NCI-H345 (cell line): ENCODE measurements at regions not wholly inside any gene's neighbourhood (a gene's known extent, or its start where the extent isn't known, plus 50 kb on each side); places are given as distances from the start of the nearest gene placed in this dataset.
"Not testable (repeated sequence)": the region's sequence is repeated elsewhere in the genome, so short reads cannot be mapped to it uniquely, and the experiment has no call there.

ENCODE experiments used
- DNase-seq: peaks from one replicate; lab custom pipeline; 2025; lab: John Stamatoyannopoulos, UW

GRCh38 chr6:78505178-78505577 lies 362.2 kb upstream of the IRAK1BP1 start:
- DNase-seq: no peak

GRCh38 chr6:78511009-78511408 lies 356.3 kb upstream of the IRAK1BP1 start:
- DNase-seq: no peak

GRCh38 chr6:78513856-78514255 lies 353.5 kb upstream of the IRAK1BP1 start:
- DNase-seq: no peak

GRCh38 chr6:78515271-78515670 lies 352.1 kb upstream of the IRAK1BP1 start:
- DNase-seq: no peak

GRCh38 chr6:78517399-78517798 lies 350.0 kb upstream of the IRAK1BP1 start:
- DNase-seq: no peak

DNA sequence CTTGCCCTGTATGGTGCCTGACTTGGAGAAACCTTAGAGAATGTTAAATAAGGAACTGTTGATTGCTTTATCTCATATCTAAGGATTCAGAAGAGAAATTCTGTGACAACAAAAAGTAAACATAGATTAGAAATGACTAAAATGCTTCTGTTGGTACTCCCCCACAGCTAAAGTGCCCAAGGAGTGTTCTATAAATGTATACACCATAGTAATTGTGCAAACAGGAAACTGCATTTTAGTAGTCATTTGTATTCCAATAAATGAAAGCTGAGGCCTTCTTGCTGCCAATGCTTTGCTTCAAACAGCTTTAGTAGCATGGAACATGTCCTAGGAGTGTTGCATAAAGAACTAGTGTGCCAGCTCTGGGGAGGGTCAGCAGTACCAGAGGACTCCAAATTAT lies 343.7 kb upstream of the IRAK1BP1 start:
- no peak for DNase-seq

GRCh38 chr6:78525976-78526375 lies 341.4 kb upstream of the IRAK1BP1 start:
- no peak for DNase-seq

- no peak for DNase-seq
Observed at GRCh38 chr6:78526432-78526831, 340.9 kb upstream of the IRAK1BP1 start.

DNA sequence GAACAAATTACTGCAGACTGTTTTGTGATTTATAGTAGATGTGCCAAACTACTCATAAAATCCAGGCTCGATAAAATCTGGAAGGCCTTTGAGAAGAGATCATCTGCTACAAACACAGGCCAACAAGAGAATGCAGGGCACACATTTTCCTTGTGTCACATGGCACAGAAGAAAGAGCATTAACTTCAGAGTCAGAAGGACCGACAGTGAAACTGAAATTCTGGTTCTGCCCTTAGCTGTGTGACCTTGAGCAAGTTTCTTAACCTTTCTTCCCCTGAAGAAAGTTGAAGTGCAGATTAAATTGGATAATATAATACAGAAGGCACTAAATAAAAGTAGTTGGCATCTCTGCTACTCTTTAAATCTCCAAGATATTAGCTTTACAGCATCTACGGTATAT lies 338.4 kb upstream of the IRAK1BP1 start:
- DNase-seq: no peak

GRCh38 chr6:78530208-78530607 lies 337.1 kb upstream of the IRAK1BP1 start:
- no peak for DNase-seq

- DNase-seq: no peak
Observed at GRCh38 chr6:78533426-78533825, 333.9 kb upstream of the IRAK1BP1 start.

GRCh38 chr6:78533876-78534275 lies 333.5 kb upstream of the IRAK1BP1 start:
- no peak for DNase-seq

- DNase-seq: no peak
Observed at GRCh38 chr6:78538002-78538401, 329.3 kb upstream of the IRAK1BP1 start.

GRCh38 chr6:78547636-78548035 lies 319.7 kb upstream of the IRAK1BP1 start:
- DNase-seq: not testable (repeated sequence)

DNA sequence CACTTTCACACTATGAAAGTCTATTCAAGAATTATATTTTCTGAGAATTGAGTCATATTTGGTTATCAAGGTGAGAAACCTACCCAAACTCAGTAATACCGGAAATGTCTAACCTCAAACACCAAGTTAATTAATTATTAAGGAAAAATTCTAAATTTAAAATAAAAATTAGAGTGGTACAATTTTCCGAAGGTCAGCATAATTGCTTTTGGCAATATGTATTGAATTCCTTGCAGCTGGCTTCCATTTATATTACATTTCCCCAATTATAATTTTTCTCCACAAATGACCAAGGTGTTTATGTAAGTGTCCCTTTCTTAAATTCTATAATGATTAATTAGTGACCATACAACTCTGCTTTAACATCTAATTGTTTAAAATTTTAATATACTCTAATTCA lies 316.0 kb upstream of the IRAK1BP1 start:
- DNase-seq: no peak

DNA sequence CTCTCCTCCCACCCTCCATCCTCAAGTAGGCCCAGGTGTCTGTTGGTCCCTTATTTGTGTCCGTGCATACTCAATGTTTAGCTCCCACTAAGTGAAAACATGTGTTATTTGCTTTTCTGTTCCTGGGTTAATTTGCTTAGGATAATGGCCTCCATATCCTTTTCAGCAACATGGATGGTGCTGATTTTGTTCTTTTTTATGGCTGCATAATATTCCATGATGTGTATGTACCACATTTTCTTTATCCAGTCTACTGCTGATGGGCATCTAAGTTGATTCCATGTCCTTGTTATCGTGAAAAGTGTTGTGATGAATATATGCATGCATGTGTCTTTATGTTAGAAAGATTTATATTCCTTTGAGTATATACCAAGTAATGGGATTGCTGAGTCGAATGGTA lies 314.9 kb upstream of the IRAK1BP1 start:
- no peak for DNase-seq

- DNase-seq: no peak
Observed at GRCh38 chr6:78554341-78554740, 313.0 kb upstream of the IRAK1BP1 start.

DNA sequence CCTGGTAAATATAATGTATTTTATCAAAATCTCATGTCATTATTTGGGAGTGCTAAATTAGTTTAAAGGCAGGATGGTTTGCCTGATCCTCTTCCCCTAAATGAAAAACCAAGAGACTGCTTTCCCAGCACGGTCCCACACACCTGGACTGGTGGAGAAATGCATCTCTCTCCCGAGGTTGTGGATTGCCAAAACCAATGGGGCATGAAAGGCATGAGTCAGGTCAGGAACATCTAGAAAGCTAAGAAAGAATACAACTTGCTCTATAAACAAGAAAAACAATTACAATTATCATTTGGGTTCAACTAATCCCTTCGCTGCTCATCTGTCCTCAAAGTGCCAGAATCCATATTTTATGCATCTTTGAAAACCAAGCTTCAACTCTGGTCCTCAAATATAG lies 308.3 kb upstream of the IRAK1BP1 start:
- no peak for DNase-seq

DNA sequence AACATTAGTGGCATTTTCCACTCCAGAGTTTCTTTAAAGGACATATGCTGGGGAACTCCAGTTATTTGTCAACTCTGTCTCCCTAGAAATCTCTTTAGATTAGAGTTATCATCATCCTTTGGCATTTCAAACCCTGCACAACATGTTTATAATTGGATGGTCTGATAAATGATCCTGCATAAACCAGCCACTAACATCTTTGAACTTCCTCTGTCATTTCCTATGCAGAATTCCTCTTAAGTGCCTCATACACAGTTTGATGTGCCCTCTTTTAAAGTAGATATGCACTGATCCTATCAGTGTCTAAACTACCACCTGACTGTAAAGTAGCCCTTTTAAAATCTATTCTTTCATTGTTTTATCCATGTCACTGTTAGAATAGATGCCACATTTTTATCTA lies 306.3 kb upstream of the IRAK1BP1 start:
- no peak for DNase-seq

DNA sequence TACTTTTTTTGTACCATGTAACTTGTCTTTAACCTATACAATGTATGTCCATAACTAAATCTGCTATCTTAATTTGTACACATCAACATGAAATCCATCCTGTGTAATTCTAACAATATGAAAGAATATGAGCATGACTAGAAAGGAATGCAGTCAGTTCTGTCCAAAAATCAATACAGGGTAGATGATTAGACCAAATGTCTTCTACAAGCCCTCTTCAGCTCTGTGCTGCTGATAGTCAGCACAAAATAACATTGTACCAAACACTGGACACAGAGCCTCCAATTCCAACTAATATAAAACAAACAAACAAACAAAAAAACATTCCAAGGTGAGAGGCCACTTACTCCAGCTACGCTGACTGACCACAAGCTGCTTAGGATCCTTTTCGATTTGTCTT lies 301.4 kb upstream of the IRAK1BP1 start:
- DNase-seq: no peak

DNA sequence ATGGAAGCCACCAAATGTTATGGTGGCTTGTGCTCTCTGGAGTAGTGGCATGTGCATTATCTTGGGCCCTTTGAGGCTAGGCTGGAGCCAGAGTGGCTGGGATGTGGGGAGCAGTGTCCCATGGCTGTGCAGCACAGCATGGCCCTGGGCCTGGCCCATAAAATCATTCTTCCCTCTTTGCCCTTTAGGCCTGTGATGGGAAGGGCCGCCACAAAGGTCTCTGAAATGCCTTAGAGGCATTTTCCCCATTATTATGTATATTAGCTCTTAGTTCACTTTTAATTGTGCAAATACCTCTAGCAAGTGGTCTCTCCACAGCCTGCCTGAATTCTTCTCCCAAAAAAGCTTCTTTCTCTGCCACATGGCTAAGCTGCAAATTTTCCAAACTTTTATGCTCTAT lies 297.3 kb upstream of the IRAK1BP1 start:
- DNase-seq: no peak

DNA sequence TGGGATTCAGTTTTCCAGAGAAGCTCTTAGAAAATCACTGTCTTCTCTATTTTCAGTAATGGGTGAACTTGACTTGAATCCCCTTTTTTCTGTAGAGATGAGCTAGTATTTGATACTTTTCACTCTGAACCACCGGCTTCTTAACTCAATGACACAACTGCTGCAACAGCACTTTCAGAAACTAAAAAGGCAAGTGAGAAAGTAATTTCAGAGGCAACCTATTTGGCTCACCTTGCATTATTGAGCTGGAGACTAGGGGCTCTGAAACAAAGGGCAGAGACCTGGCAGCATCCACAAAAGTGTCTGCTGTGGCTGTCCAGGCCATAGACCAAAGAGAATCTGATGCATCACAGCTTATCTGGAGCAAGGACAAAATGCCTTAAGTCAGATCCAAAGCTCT lies 289.8 kb upstream of the IRAK1BP1 start:
- DNase-seq: no peak

DNA sequence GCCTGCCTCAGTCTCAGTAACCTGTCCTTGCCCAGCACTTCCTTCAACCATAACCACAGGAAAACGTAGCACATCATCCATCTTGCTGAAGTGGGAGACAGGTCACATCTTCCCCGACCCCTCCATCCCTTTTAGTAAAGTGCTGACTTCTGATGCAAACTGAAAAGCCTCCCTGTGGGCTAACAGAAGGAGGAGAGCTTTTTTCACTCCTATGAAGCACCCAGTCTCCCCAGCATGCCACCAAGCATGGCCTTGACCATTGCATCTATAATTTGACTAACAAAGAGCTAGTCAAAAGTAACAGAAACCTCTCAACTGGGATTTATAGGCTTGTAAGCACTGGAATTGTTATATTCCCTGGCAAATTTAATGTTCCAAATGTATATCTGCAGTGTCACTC lies 288.9 kb upstream of the IRAK1BP1 start:
- no peak for DNase-seq

GRCh38 chr6:78580923-78581322 lies 286.4 kb upstream of the IRAK1BP1 start:
- DNase-seq: no peak

DNA sequence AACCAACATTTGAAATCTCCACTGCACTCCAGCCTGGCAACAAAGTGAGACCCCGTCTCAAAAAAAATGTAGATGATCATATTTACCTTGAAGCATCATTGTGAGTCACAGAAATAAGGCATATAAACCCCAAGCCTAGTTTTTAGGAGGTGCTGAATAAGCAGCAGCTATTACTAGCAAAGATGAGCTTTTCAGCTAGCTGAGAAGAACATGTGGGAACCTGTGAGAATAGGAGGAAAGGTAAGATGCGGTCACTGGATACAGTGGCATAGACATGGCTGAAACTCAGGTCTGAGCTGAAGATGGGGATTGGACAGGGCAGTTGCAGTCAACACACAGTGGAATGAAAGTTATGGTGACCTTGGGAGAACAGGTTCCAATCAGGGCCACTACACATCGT lies 284.3 kb upstream of the IRAK1BP1 start:
- DNase-seq: no peak
